ENCODE measurements at regions not wholly inside any gene's neighbourhood (a gene's known extent, or its start where the extent isn't known, plus 50 kb on each side); places are given as distances from the start of the nearest gene placed in this dataset.

GRCh38 chr5:167639273-167639672, 652.2 kb upstream of the WWC1 start:
- TF ChIP-seq CTCF (IDR thresholded peaks at IDR 0.05): no peak
- TF ChIP-seq POLR2A (IDR thresholded peaks at IDR 0.05): no peak
